PC-9 (cell line): ENCODE measurements at regions not wholly inside any gene's neighbourhood (a gene's known extent, or its start where the extent isn't known, plus 50 kb on each side); places are given as distances from the start of the nearest gene placed in this dataset.

Experiments
- BruUV-seq: library from RNA; stranded (reverse); fragments of 400-500 nt; replicated peaks from 2 replicates; lab custom pipeline; 2021; lab: Mats Ljungman, UMichigan
- CTCF ChIA-PET: fragments of 300-600 bp; sonication (Branson Sonifier 250); formaldehyde crosslinking; loops from one replicate; lab custom pipeline; 2022; ENCODE audit warnings: antibody characterized with exemption; lab: Charles Lee
- POLR2A ChIA-PET: fragments of 300-600 bp; sonication (Branson Sonifier 250); formaldehyde crosslinking; loops from one replicate; lab custom pipeline; 2022; ENCODE audit warnings: antibody characterized with exemption; ENCODE audit not compliant: unreplicated experiment; lab: Charles Lee
- DNase-seq, 2 experiments: peaks; one replicate each; pipeline versions ENCODE4 v3.0.0 to v3.0.0-alpha.2; 2015 to 2022; ENCODE audit warnings: mixed read lengths in 1 of 2
- H2AFZ ChIP-seq: fragments of 200-600 bp; sonication (generic); 2 replicates; pipeline ENCODE4 v1.8.1; 2017; ENCODE audit warnings: antibody characterized with exemption
- H3F3A ChIP-seq: fragments of 200-600 bp; sonication (generic); 2 replicates; pipeline ENCODE4 v1.8.1; 2017; ENCODE audit warnings: antibody characterized with exemption, mild to moderate bottlenecking, low read depth; ENCODE audit not compliant: insufficient read depth
- H3K27ac ChIP-seq: fragments of 200-600 bp; sonication (generic); 2 replicates; pipeline ENCODE4 v1.6.1; 2016; ENCODE audit warnings: mixed run types
- H3K27me3 ChIP-seq: fragments of 200-600 bp; sonication (generic); 2 replicates; pipeline ENCODE4 v1.6.1; 2016; ENCODE audit warnings: low read depth, mixed run types; ENCODE audit not compliant: insufficient read depth
- H3K36me3 ChIP-seq: fragments of 200-600 bp; sonication (generic); 2 replicates; pipeline ENCODE4 v1.6.1; 2016; ENCODE audit warnings: low read depth, mixed run types
- H3K4me1 ChIP-seq: fragments of 200-600 bp; sonication (generic); replicated peaks from 2 replicates; pipeline ENCODE4 v1.6.1; 2016; ENCODE audit warnings: mixed run types; ENCODE audit not compliant: insufficient read depth
- H3K4me2 ChIP-seq: fragments of 200-600 bp; sonication (generic); 2 replicates; pipeline ENCODE4 v1.6.1; 2017; ENCODE audit warnings: mixed run types
- H3K4me3 ChIP-seq: fragments of 200-600 bp; sonication (generic); 2 replicates; pipeline ENCODE4 v1.6.1; 2016; ENCODE audit warnings: mixed run types
- H3K79me2 ChIP-seq: fragments of 200-600 bp; sonication (generic); 2 replicates; pipeline ENCODE4 v1.6.1; 2017; ENCODE audit warnings: low read depth, mixed run types
- H3K9me2 ChIP-seq: fragments of 200-600 bp; sonication (generic); 2 replicates; pipeline ENCODE4 v1.8.1; 2017; ENCODE audit warnings: mild to moderate bottlenecking; ENCODE audit not compliant: insufficient read depth
- H3K9me3 ChIP-seq: fragments of 200-600 bp; sonication (generic); 2 replicates; pipeline ENCODE4 v1.8.1; 2016; ENCODE audit warnings: low read depth; ENCODE audit not compliant: insufficient read depth
- H4K20me1 ChIP-seq: fragments of 200-600 bp; sonication (generic); 2 replicates; pipeline ENCODE4 v1.8.1; 2017; ENCODE audit not compliant: insufficient read depth
- EZH2 ChIP-seq: fragments of 200-600 bp; sonication (generic); IDR thresholded peaks from 2 replicates; pipeline ENCODE4 v1.8.0; 2017; ENCODE audit warnings: antibody characterized with exemption, low read depth
- intact Hi-C: fragments of 100-400 bp; cut with micrococcal nuclease; formaldehyde crosslinking; loops from one replicate; pipeline ENCODE4 v1.10.0; 2022; ENCODE audit not compliant: unreplicated experiment
- TF ChIP-seq, protein P1 (sequence below): fragments of 200-600 bp; sonication (generic); conservative IDR thresholded peaks from 2 replicates; pipeline ENCODE4 v1.6.1; 2017; ENCODE audit warnings: mixed run types, antibody characterized with exemption, mild to moderate bottlenecking, moderate library complexity

DNA sequence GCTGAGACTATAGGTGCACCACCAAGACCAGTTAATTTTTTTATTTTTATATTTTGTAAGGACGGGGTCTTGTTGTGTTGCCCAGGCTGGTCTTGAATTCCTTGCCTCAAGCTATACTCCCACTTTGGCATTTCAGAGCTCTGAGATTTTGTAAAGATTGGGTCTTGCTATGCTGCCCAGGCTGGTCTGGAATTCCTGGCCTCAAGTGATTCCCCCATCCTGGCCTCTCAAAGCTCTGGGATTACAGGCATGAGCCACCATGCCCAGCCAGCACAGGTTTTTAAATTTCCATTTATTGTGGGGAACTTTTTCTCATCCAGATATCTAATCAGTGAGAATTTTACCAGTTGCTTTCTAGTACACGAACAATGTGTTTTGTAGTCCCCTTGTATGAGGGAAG, 156.1 kb upstream of the VLDLR start:
- peak overlapping the region; percentile 42; the same call in 1 of the 2 replicates for H3K27ac ChIP-seq
- H3K9me2 ChIP-seq: no peaks in the 10 kb centered on the region
- peak overlapping the region; percentile 49; the same call in 1 of the 2 replicates for H3K4me2 ChIP-seq
- no peaks in the 10 kb centered on the region for H4K20me1 ChIP-seq
- H3K9me3 ChIP-seq: no peaks in the 10 kb centered on the region
- BruUV-seq: no TSS peak
- no peaks in the 10 kb centered on the region for H3F3A ChIP-seq
- no peaks in the 10 kb centered on the region for H3K79me2 ChIP-seq
- H2AFZ ChIP-seq: no peak overlapping the region
- H3K27me3 ChIP-seq: no peaks in the 10 kb centered on the region
- H3K4me3 ChIP-seq: no peak overlapping the region
- POLR2A ChIA-PET: no interaction called here
- intact Hi-C loops: loop anchor here (5.0 kb wide), 3 partner anchors 53 to 173 kb away; partner anchors contain the start of gene VLDLR
- H3K4me1 ChIP-seq: peaks cover 16% of the 10 kb centered on the region
- no peaks in the 10 kb centered on the region for H3K36me3 ChIP-seq
- CTCF ChIA-PET: no interaction called here
- TF ChIP-seq, protein P1, sequence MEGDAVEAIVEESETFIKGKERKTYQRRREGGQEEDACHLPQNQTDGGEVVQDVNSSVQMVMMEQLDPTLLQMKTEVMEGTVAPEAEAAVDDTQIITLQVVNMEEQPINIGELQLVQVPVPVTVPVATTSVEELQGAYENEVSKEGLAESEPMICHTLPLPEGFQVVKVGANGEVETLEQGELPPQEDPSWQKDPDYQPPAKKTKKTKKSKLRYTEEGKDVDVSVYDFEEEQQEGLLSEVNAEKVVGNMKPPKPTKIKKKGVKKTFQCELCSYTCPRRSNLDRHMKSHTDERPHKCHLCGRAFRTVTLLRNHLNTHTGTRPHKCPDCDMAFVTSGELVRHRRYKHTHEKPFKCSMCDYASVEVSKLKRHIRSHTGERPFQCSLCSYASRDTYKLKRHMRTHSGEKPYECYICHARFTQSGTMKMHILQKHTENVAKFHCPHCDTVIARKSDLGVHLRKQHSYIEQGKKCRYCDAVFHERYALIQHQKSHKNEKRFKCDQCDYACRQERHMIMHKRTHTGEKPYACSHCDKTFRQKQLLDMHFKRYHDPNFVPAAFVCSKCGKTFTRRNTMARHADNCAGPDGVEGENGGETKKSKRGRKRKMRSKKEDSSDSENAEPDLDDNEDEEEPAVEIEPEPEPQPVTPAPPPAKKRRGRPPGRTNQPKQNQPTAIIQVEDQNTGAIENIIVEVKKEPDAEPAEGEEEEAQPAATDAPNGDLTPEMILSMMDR: no peak
- no peak for TF ChIP-seq EZH2
- DNase-seq: no peak

DNA sequence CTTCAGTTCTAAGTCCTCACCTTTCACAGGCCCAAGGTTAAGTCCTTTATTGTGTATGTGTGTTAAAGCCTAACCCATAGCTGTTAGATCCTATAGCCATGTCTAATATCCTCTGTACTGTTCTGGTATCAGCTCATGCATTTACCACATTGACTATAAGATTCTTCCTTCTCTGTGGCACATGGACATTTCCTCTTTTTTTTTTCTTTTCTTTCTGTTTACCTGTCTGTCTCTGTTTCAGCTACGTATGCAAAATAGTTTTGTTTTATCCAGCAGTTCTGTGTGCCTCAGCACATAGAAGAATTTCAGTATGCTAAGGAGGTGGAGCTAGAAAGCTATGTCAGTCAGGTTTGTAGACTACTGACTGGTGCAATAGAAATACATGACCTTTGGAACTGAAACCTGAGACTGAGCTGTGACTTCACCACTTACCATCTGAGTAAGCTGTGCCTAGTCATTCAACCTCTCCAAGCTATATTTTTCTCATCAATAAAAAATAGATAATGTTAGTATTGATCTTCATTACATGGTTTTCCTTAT, 155.6 kb upstream of the VLDLR start:
- intact Hi-C loops: loop anchor here (1.0 to 5.0 kb wide), 4 partner anchors 54 to 174 kb away; partner anchors contain the start of gene VLDLR
- peak overlapping the region; percentile 51 for H3K27ac ChIP-seq
- no peak overlapping the region for H2AFZ ChIP-seq
- peak in 1 of 2 experiments; percentile 83 for DNase-seq
- H3F3A ChIP-seq: no peaks in the 10 kb centered on the region
- CTCF ChIA-PET: no interaction called here
- H3K9me3 ChIP-seq: no peaks in the 10 kb centered on the region
- no peaks in the 10 kb centered on the region for H3K36me3 ChIP-seq
- no peaks in the 10 kb centered on the region for H3K79me2 ChIP-seq
- no peaks in the 10 kb centered on the region for H4K20me1 ChIP-seq
- peaks cover 16% of the 10 kb centered on the region for H3K4me1 ChIP-seq
- no peak overlapping the region for H3K4me3 ChIP-seq
- peak overlapping the region; percentile 49 for H3K4me2 ChIP-seq
- TF ChIP-seq, protein P1: no peak
- TF ChIP-seq EZH2: no peak
- H3K27me3 ChIP-seq: no peaks in the 10 kb centered on the region
- BruUV-seq: no TSS peak
- POLR2A ChIA-PET: interaction anchor here (0.5 to 0.7 kb wide), 3 partner anchors 52 to 223 kb away, joined by 3 to 6 read pairs (median 4); no protein-coding TSS in a partner anchor
- H3K9me2 ChIP-seq: no peaks in the 10 kb centered on the region

DNA sequence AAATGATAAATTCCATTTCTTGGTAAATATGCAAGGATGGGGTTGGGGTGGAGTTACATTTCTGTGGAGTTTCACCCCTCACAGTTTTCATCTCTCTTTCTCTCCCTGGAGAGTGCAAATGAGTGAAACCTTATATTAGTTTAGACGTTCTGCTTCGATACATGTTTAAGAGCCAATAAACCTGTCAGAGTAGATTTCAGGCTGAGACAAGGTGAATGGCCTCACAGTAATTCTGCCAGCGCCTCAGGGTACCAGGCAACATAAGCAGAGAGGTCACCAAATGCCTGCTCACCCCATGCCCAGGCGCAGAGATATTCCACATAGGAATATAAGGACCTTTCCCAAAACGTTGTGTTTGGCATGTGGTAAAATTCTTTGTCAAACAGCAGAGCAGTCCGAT, 154.9 kb upstream of the VLDLR start:
- Histone ChIP-seq H3K9me3 (no peaks in the 10 kb centered on the region), H2AFZ (no peak overlapping the region), H3K79me2 (no peaks in the 10 kb centered on the region), H3K4me2 (peak overlapping the region; percentile 49), H3K4me3 (no peak overlapping the region), H3K36me3 (no peaks in the 10 kb centered on the region), H3K27ac (peak overlapping the region; percentile 51), H4K20me1 (no peaks in the 10 kb centered on the region), H3K4me1 (peaks cover 16% of the 10 kb centered on the region), H3K9me2 (no peaks in the 10 kb centered on the region), H3K27me3 (no peaks in the 10 kb centered on the region), H3F3A (no peaks in the 10 kb centered on the region)
- TF ChIP-seq, protein P1: no peak
- TF ChIP-seq EZH2: no peak
- no TSS peak for BruUV-seq
- CTCF ChIA-PET: no interaction called here
- no peak for DNase-seq
- intact Hi-C loops: loop anchor here (1.0 to 5.0 kb wide), 4 partner anchors 54 to 174 kb away; partner anchors contain the start of gene VLDLR
- POLR2A ChIA-PET: interaction anchor here (0.5 to 0.7 kb wide), 2 partner anchors 52 to 223 kb away, joined by 3 to 6 read pairs; no protein-coding TSS in a partner anchor
